Stomach (tissue), 4 donors: ENCODE measurements at regions not wholly inside any gene's neighbourhood (a gene's known extent, or its start where the extent isn't known, plus 50 kb on each side); places are given as distances from the start of the nearest gene placed in this dataset.

Source experiments
- POLR2A ChIP-seq, 4 donors: fragments of 450-650 bp; IDR thresholded peaks; one replicate each; pipeline ENCODE4 v1.6.1; 2016; ENCODE audit warnings: antibody characterized with exemption in 4 of 4, control low read depth in 2 of 4, mild to moderate bottlenecking in 1 of 4, moderate library complexity in 1 of 4
- TF ChIP-seq, protein P1 (sequence below), 7 experiments: fragments of 450-650 bp in 4 of 7; fragments of 200-600 bp in 3 of 7; sonication (generic) in 3 of 7; IDR thresholded peaks; one replicate each; pipeline ENCODE4 v1.5.1; 2016 to 2019; ENCODE audit warnings: antibody characterized with exemption in 7 of 7, control low read depth in 2 of 7, mild to moderate bottlenecking in 1 of 7

DNA sequence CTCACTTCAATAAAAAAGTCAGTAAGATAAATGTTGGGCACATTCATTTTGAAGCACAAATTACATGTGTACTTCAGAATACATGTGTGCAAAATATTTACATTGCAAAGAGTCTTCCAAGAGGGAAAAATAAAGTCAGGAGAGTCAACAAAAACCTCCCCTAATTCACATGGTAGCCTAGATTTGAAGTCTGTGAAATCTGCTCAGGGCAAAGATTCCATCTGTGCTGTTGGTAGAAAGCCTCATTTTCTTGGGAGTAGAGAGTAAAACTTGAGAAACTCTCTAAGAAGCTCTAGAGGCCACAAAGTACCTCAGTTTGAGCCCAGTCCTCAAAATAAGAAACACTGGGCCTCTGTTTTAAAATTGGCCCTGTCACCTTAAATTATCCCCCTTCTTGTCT lies 303.4 kb downstream of the RAB28 start:
- TF ChIP-seq, protein P1, sequence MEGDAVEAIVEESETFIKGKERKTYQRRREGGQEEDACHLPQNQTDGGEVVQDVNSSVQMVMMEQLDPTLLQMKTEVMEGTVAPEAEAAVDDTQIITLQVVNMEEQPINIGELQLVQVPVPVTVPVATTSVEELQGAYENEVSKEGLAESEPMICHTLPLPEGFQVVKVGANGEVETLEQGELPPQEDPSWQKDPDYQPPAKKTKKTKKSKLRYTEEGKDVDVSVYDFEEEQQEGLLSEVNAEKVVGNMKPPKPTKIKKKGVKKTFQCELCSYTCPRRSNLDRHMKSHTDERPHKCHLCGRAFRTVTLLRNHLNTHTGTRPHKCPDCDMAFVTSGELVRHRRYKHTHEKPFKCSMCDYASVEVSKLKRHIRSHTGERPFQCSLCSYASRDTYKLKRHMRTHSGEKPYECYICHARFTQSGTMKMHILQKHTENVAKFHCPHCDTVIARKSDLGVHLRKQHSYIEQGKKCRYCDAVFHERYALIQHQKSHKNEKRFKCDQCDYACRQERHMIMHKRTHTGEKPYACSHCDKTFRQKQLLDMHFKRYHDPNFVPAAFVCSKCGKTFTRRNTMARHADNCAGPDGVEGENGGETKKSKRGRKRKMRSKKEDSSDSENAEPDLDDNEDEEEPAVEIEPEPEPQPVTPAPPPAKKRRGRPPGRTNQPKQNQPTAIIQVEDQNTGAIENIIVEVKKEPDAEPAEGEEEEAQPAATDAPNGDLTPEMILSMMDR (IDR thresholded peaks at IDR 0.05), result no peak
- TF ChIP-seq POLR2A (IDR thresholded peaks at IDR 0.05), result no peak
